HG03175 (cell line): ENCODE measurements at regions not wholly inside any gene's neighbourhood (a gene's known extent, or its start where the extent isn't known, plus 50 kb on each side); places are given as distances from the start of the nearest gene placed in this dataset.
A peak's percentile ranks its signal among the peaks of the same experiment; 100 is the strongest.

Source experiments
- ATAC-seq: cut with Tn5 transposase; IDR thresholded peaks from one replicate; pipeline ENCODE4 v1.9.1; 2021; ENCODE audit warnings: mild to moderate bottlenecking, moderate library complexity; ENCODE audit not compliant: unreplicated experiment

DNA sequence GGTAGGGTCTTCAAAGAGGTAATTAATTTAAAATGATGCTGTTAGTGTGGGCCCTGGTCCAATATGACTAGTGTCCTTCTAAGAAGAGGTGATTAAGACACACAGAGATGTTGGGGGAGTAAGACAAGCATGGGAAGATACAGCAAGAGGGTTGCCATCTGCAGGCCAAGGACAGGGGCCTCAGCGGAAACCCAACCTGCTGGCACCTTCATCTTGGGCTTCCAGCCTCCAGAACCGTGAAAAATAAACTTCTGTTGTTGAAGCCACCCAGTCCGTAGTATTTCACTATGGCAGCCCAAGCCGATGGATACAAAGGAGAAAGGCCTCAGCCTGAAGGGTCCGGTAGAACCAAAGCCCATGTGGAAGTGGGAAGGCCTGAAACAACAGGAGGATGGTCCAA lies 161.7 kb upstream of the UBE2E1 start:
- ATAC-seq: no peak

DNA sequence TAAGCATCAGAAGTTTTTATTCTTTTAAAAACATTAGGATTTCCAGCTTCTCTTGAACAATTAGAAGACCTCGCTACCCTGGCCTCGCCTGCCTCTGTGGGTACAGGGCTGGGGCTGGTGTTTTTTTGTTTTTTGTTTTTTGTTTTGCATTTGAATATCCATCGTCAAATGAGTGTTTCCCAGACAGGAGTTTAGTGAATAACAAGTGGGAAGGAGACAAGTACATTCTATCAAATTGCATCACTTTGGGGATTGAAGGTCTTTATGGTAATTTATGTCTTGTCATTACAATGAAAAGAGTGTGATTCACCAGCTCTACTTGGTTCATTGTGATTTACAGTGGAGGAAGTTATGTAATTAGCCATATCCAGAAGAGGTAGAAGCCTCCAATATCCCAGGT lies 161.1 kb upstream of the UBE2E1 start:
- ATAC-seq: no peak

DNA sequence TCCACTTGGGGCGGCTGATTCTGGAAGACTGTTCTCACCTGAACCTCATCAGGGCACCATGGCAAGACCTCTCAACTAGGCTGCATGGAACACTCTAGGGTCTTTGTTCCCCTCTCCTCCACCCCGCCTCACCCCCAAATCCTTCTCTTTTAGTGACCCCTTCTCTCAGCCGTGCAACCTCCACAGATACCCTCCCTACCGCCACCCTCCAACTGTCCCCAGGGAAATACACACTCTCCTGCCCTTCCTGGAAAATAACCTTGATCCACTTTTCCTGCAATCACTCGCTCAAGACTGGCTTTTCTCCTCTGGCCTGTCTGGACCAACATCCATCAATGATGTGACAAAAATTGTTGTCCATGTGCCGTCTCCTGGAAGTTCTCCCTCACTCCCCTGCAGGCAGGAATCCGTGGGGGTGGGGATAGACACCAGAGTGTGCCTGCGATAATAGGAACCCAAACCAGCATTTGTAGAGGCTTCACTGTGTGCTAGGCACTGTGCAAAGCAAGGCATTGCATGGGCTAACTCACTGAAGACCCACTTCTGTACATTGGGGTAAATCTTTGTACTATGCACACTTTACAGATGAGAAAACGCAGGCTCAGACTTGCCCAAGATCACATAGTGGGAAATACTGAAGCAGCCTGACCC lies 160.1 kb upstream of the UBE2E1 start:
- no peak for ATAC-seq

DNA sequence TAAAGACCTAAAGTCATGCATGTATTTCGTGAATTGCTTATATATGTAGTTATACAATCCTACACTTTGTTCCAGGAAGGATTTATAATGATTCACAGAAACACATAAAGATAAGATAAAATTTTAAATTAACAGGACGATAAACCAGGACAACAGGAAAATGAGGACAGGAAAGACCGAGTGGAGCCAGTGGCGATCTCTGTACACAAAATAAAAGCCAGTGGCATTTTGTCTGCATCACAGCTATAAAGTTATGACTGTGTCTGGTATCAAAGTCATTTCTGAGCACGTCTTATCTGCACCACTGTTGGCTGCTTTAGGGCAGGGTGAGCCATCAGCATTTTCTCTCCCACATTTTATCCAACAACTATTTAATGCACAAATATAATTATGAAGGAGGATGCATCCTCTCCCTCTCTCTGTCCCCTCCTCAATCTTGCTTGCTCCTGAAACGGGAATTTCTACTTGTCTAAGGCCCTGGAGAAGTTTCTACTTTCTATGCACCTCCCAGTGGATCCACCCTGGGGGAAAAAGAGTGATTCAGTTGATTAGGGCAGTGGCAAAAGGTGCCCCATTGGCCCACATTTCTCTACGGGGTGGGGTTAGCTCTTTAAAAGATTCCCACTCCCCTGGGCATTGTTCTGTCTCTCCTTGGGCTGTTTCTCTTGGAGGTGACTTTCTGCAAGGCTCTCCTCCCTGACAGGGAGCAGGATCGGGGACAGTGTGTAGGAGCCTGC lies 159.4 kb upstream of the UBE2E1 start:
- ATAC-seq: no peak

DNA sequence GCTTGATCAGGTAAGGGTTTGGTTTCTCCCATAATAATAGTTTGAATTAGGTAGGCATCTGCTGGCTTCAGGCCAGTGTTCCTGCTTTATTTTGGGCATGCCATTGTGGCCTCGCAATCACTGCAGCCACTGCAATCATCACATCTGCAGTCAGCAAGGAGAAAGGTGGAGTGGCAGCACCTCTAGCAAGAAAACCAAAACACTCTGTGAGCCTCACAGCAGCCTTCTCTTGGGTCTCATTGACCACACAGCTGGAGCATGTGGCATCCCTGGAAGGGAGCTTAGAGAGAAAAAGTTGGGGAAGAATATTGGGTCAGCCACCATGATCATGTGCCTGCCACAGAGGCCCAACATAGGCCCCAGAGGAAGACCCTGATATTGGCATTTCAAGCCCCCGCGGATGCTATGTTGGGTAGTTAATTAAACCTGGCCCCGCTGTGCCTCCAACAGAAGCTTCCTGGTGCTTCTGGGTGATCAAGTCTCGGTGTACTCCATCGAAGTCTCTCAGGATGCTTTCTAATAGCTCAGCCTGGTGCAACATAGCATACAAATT lies 158.0 kb upstream of the UBE2E1 start:
- ATAC-seq: no peak

DNA sequence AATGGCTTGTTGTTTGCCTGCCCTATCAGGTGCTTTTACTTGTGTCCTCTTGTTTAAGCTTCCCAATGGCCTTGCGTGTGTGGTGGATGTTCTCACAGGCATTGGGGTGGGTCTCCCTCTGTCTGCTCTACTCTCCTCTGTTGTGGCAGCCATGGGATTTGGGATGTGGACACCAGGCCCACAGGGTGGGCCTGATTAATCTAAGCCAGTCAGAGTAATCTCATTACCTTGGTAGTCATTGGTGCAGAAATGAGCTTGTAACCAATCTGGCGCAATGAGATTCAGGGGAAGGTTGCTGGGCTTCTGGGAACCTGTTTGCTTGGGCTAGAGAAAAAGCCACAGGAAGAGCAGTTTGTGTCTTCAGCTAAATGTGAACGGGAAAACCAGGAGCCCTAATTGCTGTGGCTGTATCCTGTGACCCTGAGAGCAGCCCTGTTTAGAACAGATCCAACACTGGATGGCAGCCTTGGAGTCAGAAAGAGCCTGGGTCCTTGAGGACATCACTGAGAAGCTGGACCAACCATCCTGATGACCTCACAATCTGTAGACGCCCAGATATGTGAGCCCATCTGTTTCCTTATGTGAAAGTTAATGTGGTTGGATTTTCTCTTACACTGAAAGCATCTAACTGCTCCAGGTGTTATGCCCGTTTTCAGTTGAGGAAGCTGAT lies 157.3 kb upstream of the UBE2E1 start:
- no peak for ATAC-seq

DNA sequence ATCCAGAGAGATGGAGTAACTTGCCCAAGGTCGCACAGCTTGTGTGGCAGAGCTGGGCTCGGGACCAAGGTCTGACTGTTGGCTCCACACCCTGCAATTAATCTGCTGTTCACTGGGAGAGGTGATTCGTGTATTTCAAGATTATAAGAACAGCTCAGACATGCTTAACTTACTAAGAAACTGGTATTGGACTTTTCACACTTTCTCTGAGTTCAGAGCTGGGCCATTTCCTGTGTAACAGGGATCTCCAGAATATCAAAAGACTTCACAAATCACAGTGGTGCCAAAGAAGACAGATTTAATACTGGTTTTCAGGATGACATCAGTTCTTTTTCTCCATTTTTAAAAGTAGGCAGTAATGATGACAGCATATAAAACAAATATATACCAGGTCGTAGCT lies 156.8 kb upstream of the UBE2E1 start:
- ATAC-seq: no peak

DNA sequence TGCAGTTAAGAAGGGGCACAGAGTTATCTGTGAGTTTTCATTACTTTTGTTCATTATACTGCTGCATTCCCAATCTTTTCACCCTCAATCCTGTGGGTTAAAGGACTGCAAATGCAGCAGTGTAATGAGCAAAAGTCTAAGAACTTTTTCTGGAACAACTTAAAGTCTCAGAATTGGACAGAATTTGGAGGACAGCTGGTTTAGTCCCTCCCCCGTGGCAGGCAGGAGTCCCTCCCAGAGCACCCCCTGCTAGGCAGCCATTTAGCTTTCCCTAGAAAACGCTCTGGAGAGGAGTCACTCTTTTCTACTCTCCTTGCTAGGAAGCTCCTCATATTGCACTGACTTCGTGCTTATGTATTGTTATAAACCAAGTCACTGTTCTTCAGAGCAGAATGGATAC lies 156.3 kb upstream of the UBE2E1 start:
- no peak for ATAC-seq

DNA sequence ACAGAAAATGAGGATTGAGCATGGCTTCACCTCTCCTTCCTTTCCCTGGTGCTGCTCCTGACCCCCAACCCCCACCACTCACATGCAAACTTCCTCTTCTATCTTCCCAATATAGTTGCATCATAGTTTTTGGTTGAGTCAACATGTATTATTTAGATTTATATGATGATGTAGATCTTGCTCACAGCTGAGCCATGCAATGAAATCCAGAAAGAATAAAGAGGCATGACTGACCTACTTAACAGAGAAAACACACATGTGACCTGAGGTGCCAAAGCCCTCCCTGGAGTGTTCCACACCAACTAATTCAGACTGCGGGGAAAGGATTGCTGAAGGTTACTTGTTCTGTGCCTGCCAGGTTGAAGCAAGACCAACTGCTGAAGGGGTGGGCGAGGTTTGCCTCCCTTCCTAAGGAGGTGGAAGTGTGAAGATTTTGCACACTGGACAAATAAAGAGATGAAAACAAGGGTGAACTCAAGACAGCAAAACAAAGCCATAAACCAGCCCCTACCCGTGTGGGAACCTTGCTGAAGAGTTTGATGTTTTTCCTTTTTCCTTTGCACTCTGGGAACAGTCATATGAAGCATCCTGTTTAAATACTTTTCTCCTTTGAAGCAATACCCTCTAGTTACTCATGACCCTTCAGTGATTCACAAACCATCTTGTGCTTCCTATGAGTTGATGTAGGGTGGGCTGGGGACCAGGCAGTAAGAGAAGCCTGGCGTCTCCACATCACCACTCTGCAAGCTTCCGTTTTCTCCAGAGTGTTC lies 155.2 kb upstream of the UBE2E1 start:
- ATAC-seq: no peak

DNA sequence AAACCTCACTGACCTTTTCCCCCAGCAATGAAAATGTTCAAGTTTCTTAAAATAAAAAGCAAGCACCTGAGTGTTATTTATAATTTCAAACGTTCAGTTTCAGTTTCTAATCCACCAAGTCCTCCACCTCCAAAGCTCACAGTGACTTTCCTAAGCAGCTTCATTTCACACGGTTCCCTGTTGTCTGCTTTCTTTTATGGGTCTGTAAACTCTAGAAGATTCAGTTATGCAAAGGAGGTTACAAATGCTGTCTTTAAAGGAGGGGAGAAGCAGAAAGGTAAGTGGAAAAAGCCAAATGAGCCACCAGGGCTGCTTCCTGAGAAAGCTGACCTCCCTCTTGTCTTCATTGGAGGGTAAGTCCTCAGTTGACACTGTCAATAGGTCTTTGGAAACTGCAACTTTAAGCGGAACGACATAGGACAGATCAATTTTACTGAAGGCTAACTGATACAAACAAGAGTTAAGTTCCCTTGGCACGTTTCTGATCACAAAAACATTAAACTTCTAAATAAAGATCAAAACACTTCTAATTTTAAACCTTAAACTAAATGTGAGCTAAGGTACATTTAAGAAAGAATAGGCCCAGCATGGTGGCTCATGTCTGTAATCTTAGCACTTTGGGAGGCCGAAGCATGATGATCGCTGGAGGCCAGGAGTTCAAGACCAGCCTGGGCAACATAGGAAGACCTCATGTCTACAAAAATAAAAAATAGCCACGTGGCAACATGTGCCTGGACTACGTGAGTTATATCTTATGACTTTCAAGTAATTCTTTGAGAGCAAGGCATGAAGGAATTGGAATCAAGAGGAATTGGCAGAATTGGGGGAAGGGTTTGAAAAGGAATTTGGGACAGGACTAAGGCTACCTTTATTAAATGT lies 151.9 kb upstream of the UBE2E1 start:
- ATAC-seq: peak; percentile 91

DNA sequence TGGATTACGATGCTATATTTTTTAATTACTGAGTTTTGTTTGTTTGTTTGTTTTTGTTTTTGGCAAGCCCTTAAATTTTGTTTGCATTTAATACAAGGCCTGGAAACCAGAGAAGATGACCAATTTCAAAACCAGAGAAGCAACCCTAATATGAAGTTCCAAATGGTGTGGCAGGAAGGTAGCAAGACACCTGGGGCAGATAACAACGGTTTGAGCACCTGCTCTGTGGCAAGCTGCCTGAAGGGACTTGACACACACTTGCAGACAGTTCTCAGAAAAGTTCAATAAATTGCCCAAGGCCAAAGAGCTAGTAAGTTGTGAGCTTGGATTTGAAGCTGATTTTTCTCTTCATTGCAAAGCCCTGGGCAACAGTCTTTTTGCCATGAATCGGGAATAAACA lies 151.2 kb upstream of the UBE2E1 start:
- peak; percentile 29 for ATAC-seq

DNA sequence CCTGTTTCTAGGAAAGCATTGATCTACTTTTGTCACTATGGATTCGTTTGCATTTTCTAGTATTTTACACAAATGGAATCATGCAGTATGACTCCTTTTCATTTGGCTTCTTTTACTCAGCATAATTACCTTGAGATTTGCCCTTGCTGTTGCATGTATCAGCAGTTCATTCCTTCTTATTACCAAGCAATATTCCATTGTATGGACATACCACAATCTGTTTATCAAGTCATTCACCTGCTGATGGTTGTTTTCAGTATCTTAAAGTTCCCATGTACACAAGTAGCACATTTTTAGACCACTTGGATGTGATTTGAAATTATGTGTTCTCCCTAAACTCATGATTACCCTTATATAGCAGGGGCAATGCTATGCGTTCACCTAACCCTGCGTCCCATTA lies 150.0 kb upstream of the UBE2E1 start:
- no peak for ATAC-seq

DNA sequence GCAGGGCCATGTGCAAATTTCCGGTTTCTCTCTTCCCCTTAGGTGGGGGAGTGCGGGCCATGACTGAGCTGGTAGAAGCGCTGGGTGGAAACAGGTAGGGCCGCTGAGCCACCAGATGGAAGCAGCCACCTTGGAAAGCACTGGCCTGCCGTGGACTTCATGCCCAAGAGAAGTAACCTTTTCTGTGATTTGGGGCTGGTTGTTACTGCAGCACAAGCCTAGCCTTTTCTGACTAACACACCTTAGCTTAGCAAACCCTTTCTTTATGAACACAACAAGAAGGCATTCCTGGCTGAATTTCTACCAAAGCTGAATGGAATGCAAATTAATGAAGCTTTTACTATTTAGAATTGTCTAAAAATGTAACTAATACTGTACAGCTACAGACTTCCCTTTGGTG lies 149.6 kb upstream of the UBE2E1 start:
- no peak for ATAC-seq

DNA sequence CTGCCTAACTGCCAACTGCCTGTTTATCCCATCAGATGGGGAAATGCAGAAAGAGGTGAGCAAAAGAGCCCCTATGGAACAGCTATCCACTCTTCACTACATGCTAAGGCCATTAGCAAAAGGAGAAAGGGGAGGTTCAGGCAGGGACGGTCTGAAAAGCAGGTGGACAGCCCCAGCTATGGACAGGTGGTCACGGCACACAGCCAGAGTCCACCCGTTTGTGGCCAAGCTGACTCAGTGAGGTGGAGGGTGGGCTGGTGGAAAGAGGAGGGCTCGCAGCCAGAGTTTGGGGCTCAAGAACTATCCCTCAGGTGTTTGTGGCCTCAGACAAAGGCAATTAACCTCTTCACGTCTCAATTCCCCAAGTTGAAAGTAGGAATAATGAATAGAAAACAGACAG lies 148.9 kb upstream of the UBE2E1 start:
- no peak for ATAC-seq

DNA sequence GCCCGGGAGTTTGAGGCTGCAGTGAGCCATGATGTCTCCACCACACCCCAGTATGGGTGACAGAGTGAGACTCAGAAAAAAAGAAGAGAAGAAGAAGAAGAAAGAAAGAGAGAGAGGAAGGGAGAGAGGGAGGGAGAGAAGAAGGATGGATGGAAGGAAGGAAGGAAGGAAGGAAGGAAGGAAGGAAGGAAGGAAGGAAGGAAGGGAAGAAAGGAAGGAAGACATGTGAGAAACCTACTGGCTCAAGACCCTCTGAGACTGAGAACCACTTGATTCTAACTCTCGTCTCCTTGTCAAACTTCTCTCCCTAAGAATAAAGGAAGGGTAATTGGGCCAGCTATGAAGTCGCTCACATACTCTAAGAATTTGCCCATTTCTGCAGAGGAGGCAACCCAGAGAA lies 148.1 kb upstream of the UBE2E1 start:
- no peak for ATAC-seq

DNA sequence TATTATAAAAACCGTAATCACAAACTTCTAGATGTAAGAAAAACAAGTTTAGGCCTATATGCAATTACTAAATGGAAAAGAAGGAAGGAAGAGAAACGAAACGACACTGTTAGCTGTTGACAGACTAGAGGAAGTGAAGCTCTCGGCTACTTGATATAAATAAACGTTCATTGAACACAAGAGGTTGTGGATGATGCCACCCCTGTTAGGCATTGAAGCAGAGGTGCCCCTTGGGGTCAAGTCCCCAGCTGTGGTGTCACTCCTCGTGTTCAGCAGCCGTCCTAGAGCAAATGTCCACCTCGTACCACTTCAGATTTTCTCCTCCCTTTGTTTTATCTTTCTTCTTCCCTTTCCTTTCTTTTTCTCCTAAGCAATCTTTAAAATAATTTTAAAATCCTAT lies 146.5 kb upstream of the UBE2E1 start:
- peak; percentile 83 for ATAC-seq

DNA sequence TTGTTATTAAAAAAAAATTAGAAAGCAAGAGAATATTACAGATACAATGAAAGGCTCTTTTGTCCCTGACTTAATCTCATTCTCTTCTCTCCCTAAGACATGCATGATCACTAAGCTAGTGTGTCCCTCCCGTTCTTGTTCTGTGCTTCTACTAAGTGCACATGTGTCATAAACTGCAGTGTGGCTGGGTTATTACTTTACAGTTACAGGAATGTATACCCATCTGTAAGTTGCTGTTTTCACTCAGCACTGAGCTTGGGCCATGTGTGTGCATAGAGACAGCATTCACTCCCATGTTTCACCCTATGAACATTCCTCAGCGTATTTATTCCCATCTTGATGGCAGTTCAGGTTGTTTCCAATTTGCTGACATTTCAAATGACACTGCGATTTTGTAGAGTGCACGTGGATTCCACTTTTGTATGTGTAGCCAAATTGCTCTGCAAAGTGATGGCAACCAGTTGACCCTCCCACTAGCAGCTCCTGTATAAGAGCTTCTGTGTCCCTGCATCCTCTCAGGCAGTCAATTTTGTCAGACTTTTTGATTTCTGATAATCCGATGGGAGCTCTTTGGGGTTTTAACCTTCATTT lies 145.8 kb upstream of the UBE2E1 start:
- ATAC-seq: no peak

DNA sequence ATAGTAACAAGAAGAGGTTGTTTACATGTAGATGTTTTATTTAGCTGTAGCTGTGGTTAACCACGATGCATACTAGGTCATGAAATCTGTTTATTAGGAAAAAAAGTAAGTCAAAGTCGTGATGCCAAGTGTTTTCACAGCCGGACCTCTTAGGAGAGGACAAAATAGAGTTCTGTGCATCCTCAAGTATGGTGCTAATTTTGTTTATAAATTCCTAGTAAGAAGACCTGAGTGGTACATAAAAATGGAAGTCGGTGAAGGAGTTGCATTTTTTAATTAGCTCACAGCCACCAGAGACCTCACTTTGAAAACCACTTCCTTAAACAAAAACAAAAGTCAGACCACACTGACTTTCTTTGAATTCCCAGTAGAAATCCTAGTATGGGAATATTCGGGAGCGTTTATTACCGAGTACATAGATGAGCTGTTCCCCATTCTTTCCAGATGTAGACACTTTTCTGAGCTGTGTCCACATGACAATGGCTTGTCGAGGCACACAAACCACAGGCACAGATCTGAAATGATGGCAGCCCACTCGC lies 143.6 kb upstream of the UBE2E1 start:
- no peak for ATAC-seq

DNA sequence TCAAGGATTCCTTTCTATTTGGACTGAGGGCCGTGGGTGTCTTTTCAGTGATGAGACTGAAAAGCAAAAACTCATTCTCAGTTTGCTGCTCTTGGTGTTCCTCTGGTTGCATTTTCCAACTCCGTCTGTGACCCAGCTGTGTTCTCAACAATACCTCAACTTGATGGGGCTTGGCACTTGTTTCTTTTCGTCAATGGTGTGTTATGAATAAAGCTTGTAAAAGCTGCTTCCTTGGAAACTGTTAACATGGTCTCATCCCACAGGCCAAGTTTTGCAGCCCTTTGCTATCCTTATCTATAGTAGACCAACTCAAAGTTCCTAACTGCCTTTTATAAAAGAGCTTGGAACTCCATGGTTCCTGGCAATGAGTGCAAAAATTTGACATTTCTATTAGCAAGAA lies 142.5 kb upstream of the UBE2E1 start:
- ATAC-seq: no peak
